Adrenal gland (tissue), 9 donors: ENCODE measurements at regions not wholly inside any gene's neighbourhood (a gene's known extent, or its start where the extent isn't known, plus 50 kb on each side); places are given as distances from the start of the nearest gene placed in this dataset.

Source experiments
- DNase-seq, 7 donors: peaks; one replicate each; pipeline ENCODE4 v3.0.0-alpha.2; 2019 to 2020
- H3K27ac ChIP-seq, 5 donors: fragments of 200-600 bp; sonication (generic) in 4 of 5; 1 replicate in 3 of 5; 2 replicates in 2 of 5; pipeline versions ENCODE4 v1.5.1 to v1.8.0; 2016 to 2020; ENCODE audit warnings: mild to moderate bottlenecking in 1 of 5
- H3K27me3 ChIP-seq: fragments of 200-600 bp; 2 replicates; pipeline ENCODE4 v1.8.0; 2021
- H3K36me3 ChIP-seq, 2 donors: fragments of 200-600 bp; replicated peaks in 1 of 2; 1 replicate in 1 of 2; 2 replicates in 1 of 2; pipeline versions ENCODE4 v1.5.1 to v1.8.0; 2018 to 2022
- H3K4me1 ChIP-seq, 2 donors: fragments of 200-600 bp; replicated peaks in 1 of 2; 1 replicate in 1 of 2; 2 replicates in 1 of 2; pipeline versions ENCODE4 v1.5.1 to v1.8.0; 2018 to 2021
- H3K4me3 ChIP-seq, 4 donors: fragments of 200-600 bp; sonication (generic) in 3 of 4; one replicate each; pipeline ENCODE4 v1.5.1; 2016 to 2018
- H3K9me3 ChIP-seq, 3 donors: fragments of 200-600 bp; sonication (generic) in 1 of 3; replicated peaks in 1 of 3; 1 replicate in 2 of 3; 2 replicates in 1 of 3; pipeline versions ENCODE4 v1.5.1 to v1.8.0; 2016 to 2021
- POLR2A ChIP-seq, 2 donors: fragments of 450-650 bp; IDR thresholded peaks; one replicate each; pipeline ENCODE4 v1.6.1; 2017; ENCODE audit warnings: antibody characterized with exemption in 2 of 2, mild to moderate bottlenecking in 2 of 2, moderate library complexity in 1 of 2
- WGBS, 4 donors: extraction: QIAGEN DNeasy Blood & Tissue Kit in 2 of 4; methylation state at CpG; one replicate each; pipeline versions ENCODE4 v1.1.5 to v1.1.7; 2013 to 2017; 5-methylcytosine and 5-hydroxymethylcytosine counted together
- intact Hi-C, 2 donors: fragments of 100-400 bp; cut with DNase I; formaldehyde crosslinking; loops; one replicate each; pipeline versions ENCODE4 v1.14.1 to v1.15.0; 2022 to 2023
- TF ChIP-seq, protein P1 (sequence below), 6 experiments: fragments of 450-650 bp in 4 of 6; fragments of 200-600 bp in 2 of 6; sonication (generic) in 1 of 6; IDR thresholded peaks; 1 replicate in 5 of 6; 2 replicates in 1 of 6; pipeline versions ENCODE4 v1.5.1 to v1.8.0; 2016 to 2021; ENCODE audit warnings: antibody characterized with exemption in 6 of 6, mild to moderate bottlenecking in 2 of 6, moderate library complexity in 1 of 6
- donor health status: healthy with polysubstance abuse.
- donor health status: Bipolar disorder and iron deficiency.
- donor health status: DM: yes; HTN: yes; CAD: no.
- donor health status: DM: no; HTN: no; CAD: no.
- donor health status: DM: no; HTN: no; CAD: no.

GRCh38 chr2:129908721-129909373 lies 70.6 kb upstream of the RAB6C start:
- no peak for TF ChIP-seq POLR2A (IDR thresholded peaks at IDR 0.05)
- TF ChIP-seq, protein P1, sequence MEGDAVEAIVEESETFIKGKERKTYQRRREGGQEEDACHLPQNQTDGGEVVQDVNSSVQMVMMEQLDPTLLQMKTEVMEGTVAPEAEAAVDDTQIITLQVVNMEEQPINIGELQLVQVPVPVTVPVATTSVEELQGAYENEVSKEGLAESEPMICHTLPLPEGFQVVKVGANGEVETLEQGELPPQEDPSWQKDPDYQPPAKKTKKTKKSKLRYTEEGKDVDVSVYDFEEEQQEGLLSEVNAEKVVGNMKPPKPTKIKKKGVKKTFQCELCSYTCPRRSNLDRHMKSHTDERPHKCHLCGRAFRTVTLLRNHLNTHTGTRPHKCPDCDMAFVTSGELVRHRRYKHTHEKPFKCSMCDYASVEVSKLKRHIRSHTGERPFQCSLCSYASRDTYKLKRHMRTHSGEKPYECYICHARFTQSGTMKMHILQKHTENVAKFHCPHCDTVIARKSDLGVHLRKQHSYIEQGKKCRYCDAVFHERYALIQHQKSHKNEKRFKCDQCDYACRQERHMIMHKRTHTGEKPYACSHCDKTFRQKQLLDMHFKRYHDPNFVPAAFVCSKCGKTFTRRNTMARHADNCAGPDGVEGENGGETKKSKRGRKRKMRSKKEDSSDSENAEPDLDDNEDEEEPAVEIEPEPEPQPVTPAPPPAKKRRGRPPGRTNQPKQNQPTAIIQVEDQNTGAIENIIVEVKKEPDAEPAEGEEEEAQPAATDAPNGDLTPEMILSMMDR (IDR thresholded peaks at IDR 0.05), result no peak
- no peaks in the 10 kb centered on the region for H3K9me3 ChIP-seq
- H3K36me3 ChIP-seq, result no peaks in the 10 kb centered on the region
- H3K4me1 ChIP-seq, result no peaks in the 10 kb centered on the region
- 81 to 98% (median 83%) methylated on average over 7 to 18 of the region's 18 CpGs for WGBS, 4 donors
- DNase-seq, result peak in 2 of 7 donors; percentile 6 to 21
- no peak overlapping the region for H3K27ac ChIP-seq
- no peak overlapping the region for H3K4me3 ChIP-seq
- intact Hi-C loops, result no loop called here
- H3K27me3 ChIP-seq, result no peaks in the 10 kb centered on the region

GRCh38 chr2:129909651-129910418 lies 69.6 kb upstream of the RAB6C start:
- DNase-seq, result peak in 2 of 7 donors; percentile 10 to 20
- Histone ChIP-seq H3K27me3 (no peaks in the 10 kb centered on the region), H3K36me3 (no peaks in the 10 kb centered on the region), H3K27ac (no peak overlapping the region), H3K9me3 (no peaks in the 10 kb centered on the region), H3K4me1 (no peaks in the 10 kb centered on the region), H3K4me3 (no peak overlapping the region)
- TF ChIP-seq, protein P1 (IDR thresholded peaks at IDR 0.05), result no peak
- no peak for TF ChIP-seq POLR2A (IDR thresholded peaks at IDR 0.05)
- intact Hi-C loops, result no loop called here
- WGBS, 4 donors, result 79 to 89% (median 87%) methylated on average over 15 of the region's 15 CpGs

GRCh38 chr2:129910446-129911362 lies 68.8 kb upstream of the RAB6C start:
- no peaks in the 10 kb centered on the region for H3K36me3 ChIP-seq
- H3K9me3 ChIP-seq, result no peaks in the 10 kb centered on the region
- TF ChIP-seq, protein P1 (IDR thresholded peaks at IDR 0.05), result no peak
- no peak for TF ChIP-seq POLR2A (IDR thresholded peaks at IDR 0.05)
- intact Hi-C loops, result no loop called here
- H3K27ac ChIP-seq, result no peak overlapping the region
- DNase-seq, result peak in 2 of 7 donors; percentile 9 to 33
- no peaks in the 10 kb centered on the region for H3K27me3 ChIP-seq
- 79 to 86% (median 81%) methylated on average over 5 to 10 of the region's 10 CpGs for WGBS, 4 donors
- no peaks in the 10 kb centered on the region for H3K4me1 ChIP-seq
- H3K4me3 ChIP-seq, result no peak overlapping the region
